ENCODE measurements at regions not wholly inside any gene's neighbourhood (a gene's known extent, or its start where the extent isn't known, plus 50 kb on each side); places are given as distances from the start of the nearest gene placed in this dataset.
"Not testable (repeated sequence)": the region's sequence is repeated elsewhere in the genome, so short reads cannot be mapped to it uniquely, and the experiment has no call there.

GRCh38 chr20:57106030-57106682 lies 160.3 kb downstream of the BMP7 start:
- no peak for DNase-seq (ENCODE audit: low read depth)

GRCh38 chr20:57106692-57107091 lies 159.7 kb downstream of the BMP7 start:
- no peak for DNase-seq (ENCODE audit: low read depth)

- no peak for DNase-seq (ENCODE audit: low read depth)
Observed at GRCh38 chr20:57107208-57107607, 159.2 kb downstream of the BMP7 start.

GRCh38 chr20:57108218-57108617 lies 158.2 kb downstream of the BMP7 start:
- DNase-seq (ENCODE audit: low read depth), result no peak

- DNase-seq (ENCODE audit: low read depth), result no peak
Observed at GRCh38 chr20:57108742-57109570, 157.5 kb downstream of the BMP7 start.

GRCh38 chr20:57109571-57109953 lies 156.9 kb downstream of the BMP7 start:
- no peak for DNase-seq (ENCODE audit: low read depth)

GRCh38 chr20:57110121-57111027 lies 156.1 kb downstream of the BMP7 start:
- DNase-seq (ENCODE audit: low read depth), result not testable (repeated sequence)

GRCh38 chr20:57111028-57111373 lies 155.4 kb downstream of the BMP7 start:
- no peak for DNase-seq (ENCODE audit: low read depth)

GRCh38 chr20:57112448-57112847 lies 154.0 kb downstream of the BMP7 start:
- no peak for DNase-seq (ENCODE audit: low read depth)

- DNase-seq (ENCODE audit: low read depth), result no peak
Observed at GRCh38 chr20:57114290-57115005, 152.0 kb downstream of the BMP7 start.

GRCh38 chr20:57117296-57117695 lies 149.1 kb downstream of the BMP7 start:
- no peak for DNase-seq (ENCODE audit: low read depth)

- DNase-seq (ENCODE audit: low read depth), result no peak
Observed at GRCh38 chr20:57118107-57118769, 148.2 kb downstream of the BMP7 start.
